Gastrocnemius medialis (tissue), 4 donors: ENCODE measurements at regions not wholly inside any gene's neighbourhood (a gene's known extent, or its start where the extent isn't known, plus 50 kb on each side); places are given as distances from the start of the nearest gene placed in this dataset.

Experiments
- ATAC-seq, 2 donors: fragments of 150-250 bp; one replicate each; pipeline ENCODE4 v1.9.1; 2016
- DNase-seq, 2 donors: peaks; one replicate each; pipeline ENCODE4 v3.0.0-alpha.2; 2019
- H3K27ac ChIP-seq, 4 donors: fragments of 200-600 bp; sonication (generic); 1 replicate in 1 of 4; 2 replicates in 3 of 4; pipeline ENCODE4 v1.5.1; 2016 to 2018; ENCODE audit warnings: mild to moderate bottlenecking in 2 of 4, moderate library complexity in 1 of 4
- H3K27me3 ChIP-seq, 3 donors: fragments of 200-600 bp; sonication (generic) in 2 of 3; 1 replicate in 1 of 3; 2 replicates in 2 of 3; pipeline versions ENCODE4 v1.5.1 to v1.6.0; 2016 to 2019; ENCODE audit warnings: mild to moderate bottlenecking in 1 of 3, moderate library complexity in 1 of 3
- H3K36me3 ChIP-seq, 2 donors: fragments of 200-600 bp; sonication (generic) in 1 of 2; one replicate each; pipeline ENCODE4 v1.5.1; 2017 to 2018
- H3K4me1 ChIP-seq, 2 donors: fragments of 200-600 bp; sonication (generic) in 1 of 2; one replicate each; pipeline ENCODE4 v1.5.1; 2016 to 2017; ENCODE audit warnings: mild to moderate bottlenecking in 2 of 2
- H3K4me3 ChIP-seq, 4 donors: fragments of 200-600 bp; sonication (generic) in 3 of 4; 1 replicate in 1 of 4; 2 replicates in 3 of 4; pipeline ENCODE4 v1.5.1; 2016 to 2019; ENCODE audit warnings: mild to moderate bottlenecking in 2 of 4
- H3K9me3 ChIP-seq, 3 donors: fragments of 200-600 bp; sonication (generic) in 2 of 3; 1 replicate in 1 of 3; 2 replicates in 2 of 3; pipeline ENCODE4 v1.5.1; 2016 to 2019
- POLR2A ChIP-seq, 2 donors: fragments of 450-650 bp; IDR thresholded peaks; one replicate each; pipeline ENCODE4 v1.6.1; 2017; ENCODE audit warnings: antibody characterized with exemption in 2 of 2, mild to moderate bottlenecking in 2 of 2, moderate library complexity in 2 of 2
- in situ Hi-C, 4 donors: fragments of 200-750 bp; cut with MboI; loops; one replicate each; pipeline versions ENCODE4 v1.15.0 to v1.8.0; 2017; ENCODE audit warnings: low sequenced_read_pairs in 4 of 4
- intact Hi-C: fragments of 100-400 bp; cut with DNase I; formaldehyde crosslinking; loops from one replicate; pipeline ENCODE4 v1.15.1; 2023; ENCODE audit warnings: low total_unique reads
- TF ChIP-seq, protein P1 (sequence below), 5 experiments: fragments of 450-650 bp in 3 of 5; fragments of 200-600 bp in 2 of 5; sonication (generic) in 2 of 5; IDR thresholded peaks in 4 of 5; conservative IDR thresholded peaks in 1 of 5; 1 replicate in 4 of 5; 2 replicates in 1 of 5; pipeline ENCODE4 v1.5.1; 2016 to 2019; ENCODE audit warnings: antibody characterized with exemption in 5 of 5, mild to moderate bottlenecking in 3 of 5, moderate library complexity in 3 of 5

- H3K4me1 ChIP-seq = no peaks in the 10 kb centered on the region
- DNase-seq = no peak
- no peaks in the 10 kb centered on the region for H3K36me3 ChIP-seq
- H3K27me3 ChIP-seq = no peaks in the 10 kb centered on the region
- no peak overlapping the region for H3K27ac ChIP-seq
- intact Hi-C loops (no loop called here), in situ Hi-C loops (no loop called here)
- no peaks in the 10 kb centered on the region for H3K9me3 ChIP-seq
- TF ChIP-seq, protein P1, sequence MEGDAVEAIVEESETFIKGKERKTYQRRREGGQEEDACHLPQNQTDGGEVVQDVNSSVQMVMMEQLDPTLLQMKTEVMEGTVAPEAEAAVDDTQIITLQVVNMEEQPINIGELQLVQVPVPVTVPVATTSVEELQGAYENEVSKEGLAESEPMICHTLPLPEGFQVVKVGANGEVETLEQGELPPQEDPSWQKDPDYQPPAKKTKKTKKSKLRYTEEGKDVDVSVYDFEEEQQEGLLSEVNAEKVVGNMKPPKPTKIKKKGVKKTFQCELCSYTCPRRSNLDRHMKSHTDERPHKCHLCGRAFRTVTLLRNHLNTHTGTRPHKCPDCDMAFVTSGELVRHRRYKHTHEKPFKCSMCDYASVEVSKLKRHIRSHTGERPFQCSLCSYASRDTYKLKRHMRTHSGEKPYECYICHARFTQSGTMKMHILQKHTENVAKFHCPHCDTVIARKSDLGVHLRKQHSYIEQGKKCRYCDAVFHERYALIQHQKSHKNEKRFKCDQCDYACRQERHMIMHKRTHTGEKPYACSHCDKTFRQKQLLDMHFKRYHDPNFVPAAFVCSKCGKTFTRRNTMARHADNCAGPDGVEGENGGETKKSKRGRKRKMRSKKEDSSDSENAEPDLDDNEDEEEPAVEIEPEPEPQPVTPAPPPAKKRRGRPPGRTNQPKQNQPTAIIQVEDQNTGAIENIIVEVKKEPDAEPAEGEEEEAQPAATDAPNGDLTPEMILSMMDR (IDR thresholded peaks at IDR 0.05 in 4 of 5, conservative IDR thresholded peaks at IDR 0.05 in 1 of 5) = no peak
- TF ChIP-seq POLR2A (IDR thresholded peaks at IDR 0.05) = no peak
- H3K4me3 ChIP-seq = no peak overlapping the region
- ATAC-seq = no peak
Measured at GRCh38 chr13:69287050-69287698, 820.5 kb upstream of the ATXN8OS start.

DNA sequence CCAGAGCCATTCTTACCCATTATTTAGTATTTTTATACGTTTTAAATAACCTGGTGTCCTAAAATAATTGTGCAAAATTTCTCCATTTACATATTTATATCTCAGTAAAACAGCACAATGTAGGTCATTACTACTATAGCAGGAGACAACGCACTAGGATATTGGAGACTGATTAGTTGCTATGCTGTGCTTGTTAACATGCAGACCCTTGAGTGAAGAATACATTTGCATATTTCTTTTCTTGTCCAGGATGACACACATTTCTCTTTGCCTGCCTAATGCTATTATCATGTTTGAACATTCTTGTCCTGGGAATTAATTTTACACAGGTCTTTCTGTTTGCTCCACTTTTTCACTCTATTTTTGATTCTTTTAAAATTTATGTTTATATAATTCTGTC is 823.8 kb upstream of the ATXN8OS start:
- TF ChIP-seq POLR2A (IDR thresholded peaks at IDR 0.05) = no peak
- DNase-seq (no peak), ATAC-seq (no peak)
- Histone ChIP-seq H3K9me3 (no peaks in the 10 kb centered on the region), H3K4me3 (no peak overlapping the region), H3K27ac (no peak overlapping the region), H3K27me3 (no peaks in the 10 kb centered on the region), H3K36me3 (no peaks in the 10 kb centered on the region), H3K4me1 (no peaks in the 10 kb centered on the region)
- intact Hi-C loops (no loop called here), in situ Hi-C loops (no loop called here)

DNA sequence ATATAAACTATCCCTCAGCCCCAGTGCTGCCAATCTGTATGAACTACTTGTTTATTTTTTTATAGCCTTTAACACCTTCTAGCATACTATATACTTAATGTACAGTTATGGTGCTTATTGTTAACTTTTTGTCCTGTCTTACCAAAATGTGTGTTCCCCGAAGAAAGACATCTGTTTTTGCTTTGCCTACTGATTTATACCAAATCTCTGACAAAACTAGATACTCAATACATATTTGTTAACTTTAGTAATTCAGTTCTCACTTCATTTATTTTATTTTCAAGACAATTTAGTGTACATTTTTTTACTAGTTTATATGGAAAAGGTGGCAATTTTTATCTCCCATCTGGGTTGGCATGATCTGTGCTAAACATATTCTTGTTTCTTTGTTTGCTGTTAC is 824.3 kb upstream of the ATXN8OS start:
- no peak overlapping the region for H3K4me3 ChIP-seq
- H3K27ac ChIP-seq = no peak overlapping the region
- ATAC-seq (no peak), DNase-seq (no peak)
- intact Hi-C loops (no loop called here), in situ Hi-C loops (no loop called here)
- no peaks in the 10 kb centered on the region for H3K4me1 ChIP-seq
- TF ChIP-seq POLR2A (IDR thresholded peaks at IDR 0.05) = no peak
- TF ChIP-seq, protein P1 (IDR thresholded peaks at IDR 0.05 in 4 of 5, conservative IDR thresholded peaks at IDR 0.05 in 1 of 5) = no peak
- H3K9me3 ChIP-seq = no peaks in the 10 kb centered on the region
- no peaks in the 10 kb centered on the region for H3K36me3 ChIP-seq
- no peaks in the 10 kb centered on the region for H3K27me3 ChIP-seq

DNA sequence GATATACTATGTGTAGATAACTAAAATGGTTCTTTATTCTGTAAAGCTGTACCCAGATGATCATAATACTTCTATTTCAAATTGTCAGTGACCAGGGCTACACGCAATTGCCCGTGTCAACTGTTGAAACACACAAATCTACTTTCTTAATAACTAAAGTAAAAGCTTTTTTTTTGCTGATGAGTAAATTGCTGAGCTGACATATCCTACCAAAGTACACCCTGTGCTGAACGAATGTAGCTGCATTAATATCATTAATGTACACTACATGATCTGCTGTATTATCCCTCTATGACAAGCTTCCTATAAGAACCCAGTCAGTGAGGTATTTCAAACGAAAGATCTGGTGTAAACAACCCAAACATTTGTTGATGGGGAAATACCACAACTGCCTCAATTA is 827.2 kb upstream of the ATXN8OS start:
- Histone ChIP-seq H3K27me3 (no peaks in the 10 kb centered on the region), H3K36me3 (no peaks in the 10 kb centered on the region), H3K9me3 (no peaks in the 10 kb centered on the region), H3K4me3 (no peak overlapping the region), H3K4me1 (no peaks in the 10 kb centered on the region), H3K27ac (no peak overlapping the region)
- TF ChIP-seq, protein P1 (IDR thresholded peaks at IDR 0.05 in 4 of 5, conservative IDR thresholded peaks at IDR 0.05 in 1 of 5) = no peak
- TF ChIP-seq POLR2A (IDR thresholded peaks at IDR 0.05) = no peak
- no peak for DNase-seq
- in situ Hi-C loops (no loop called here), intact Hi-C loops (no loop called here)
- no peak for ATAC-seq

GRCh38 chr13:69279213-69279612 is 828.4 kb upstream of the ATXN8OS start:
- Histone ChIP-seq H3K9me3 (no peaks in the 10 kb centered on the region), H3K4me1 (no peaks in the 10 kb centered on the region), H3K27me3 (no peaks in the 10 kb centered on the region), H3K4me3 (no peak overlapping the region), H3K36me3 (no peaks in the 10 kb centered on the region), H3K27ac (no peak overlapping the region)
- in situ Hi-C loops (no loop called here), intact Hi-C loops (no loop called here)
- TF ChIP-seq POLR2A (IDR thresholded peaks at IDR 0.05) = no peak
- TF ChIP-seq, protein P1 (IDR thresholded peaks at IDR 0.05 in 4 of 5, conservative IDR thresholded peaks at IDR 0.05 in 1 of 5) = no peak
- DNase-seq (no peak), ATAC-seq (no peak)
